Suppressor macrophage treated with lipopolysaccharide for 1 hour (primary cell): ENCODE measurements at regions not wholly inside any gene's neighbourhood (a gene's known extent, or its start where the extent isn't known, plus 50 kb on each side); places are given as distances from the start of the nearest gene placed in this dataset.
"Not testable (repeated sequence)": the region's sequence is repeated elsewhere in the genome, so short reads cannot be mapped to it uniquely, and the experiment has no call there.

Experiments used
- DNase-seq, 3 donors: peaks; one replicate each; pipeline ENCODE4 v3.0.0-alpha.2; 2020 to 2022

DNA sequence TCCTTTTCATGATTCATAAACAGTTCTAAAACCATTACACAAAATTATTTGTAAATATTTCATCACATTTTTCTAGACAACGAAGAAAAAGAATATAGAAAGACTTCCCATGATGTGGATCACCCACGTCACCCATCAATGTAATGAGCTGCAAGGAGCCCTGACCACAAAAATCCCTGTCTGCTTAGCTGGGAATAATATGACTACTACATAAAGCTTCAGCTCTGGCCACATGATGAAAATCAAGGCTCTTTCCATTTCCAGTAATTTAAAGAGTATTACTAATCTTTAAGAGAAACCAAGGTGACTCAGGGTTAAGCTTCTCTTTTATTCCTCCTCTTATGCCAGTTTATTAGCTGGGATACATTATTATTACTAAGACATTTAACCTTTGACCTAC lies 180.8 kb upstream of the CACNA2D1 start:
- DNase-seq: peak; percentile 37 to 81 (median 45)

GRCh38 chr7:82623812-82624211 lies 180.2 kb upstream of the CACNA2D1 start:
- no peak for DNase-seq

- DNase-seq: no peak
These were observed 173.6 kb upstream of the CACNA2D1 start for GRCh38 chr7:82617156-82617555.

- DNase-seq: peak; percentile 75 to 90 (median 88)
These were observed 172.6 kb upstream of the CACNA2D1 start for GRCh38 chr7:82616059-82616728.

GRCh38 chr7:82615527-82615926 lies 171.9 kb upstream of the CACNA2D1 start:
- peak; percentile 82 to 89 (median 83) for DNase-seq

DNA sequence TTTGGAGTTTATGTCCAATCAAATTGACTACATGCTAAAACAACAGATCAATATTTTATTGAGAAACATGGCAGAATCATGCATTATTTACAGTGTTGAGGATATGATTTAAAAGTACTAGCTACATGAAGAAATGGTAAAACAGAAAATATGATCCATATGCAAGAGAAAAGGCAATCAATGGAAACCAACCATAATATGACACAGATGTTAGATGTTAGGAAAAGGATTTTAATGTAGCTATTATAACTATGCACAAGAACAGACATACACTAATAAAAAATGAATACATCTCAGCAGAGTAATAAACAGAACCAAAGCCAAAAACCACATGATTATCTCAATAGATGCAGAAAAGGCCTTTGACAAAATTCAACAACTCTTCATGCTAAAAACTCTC lies 166.2 kb upstream of the CACNA2D1 start:
- no peak for DNase-seq

DNA sequence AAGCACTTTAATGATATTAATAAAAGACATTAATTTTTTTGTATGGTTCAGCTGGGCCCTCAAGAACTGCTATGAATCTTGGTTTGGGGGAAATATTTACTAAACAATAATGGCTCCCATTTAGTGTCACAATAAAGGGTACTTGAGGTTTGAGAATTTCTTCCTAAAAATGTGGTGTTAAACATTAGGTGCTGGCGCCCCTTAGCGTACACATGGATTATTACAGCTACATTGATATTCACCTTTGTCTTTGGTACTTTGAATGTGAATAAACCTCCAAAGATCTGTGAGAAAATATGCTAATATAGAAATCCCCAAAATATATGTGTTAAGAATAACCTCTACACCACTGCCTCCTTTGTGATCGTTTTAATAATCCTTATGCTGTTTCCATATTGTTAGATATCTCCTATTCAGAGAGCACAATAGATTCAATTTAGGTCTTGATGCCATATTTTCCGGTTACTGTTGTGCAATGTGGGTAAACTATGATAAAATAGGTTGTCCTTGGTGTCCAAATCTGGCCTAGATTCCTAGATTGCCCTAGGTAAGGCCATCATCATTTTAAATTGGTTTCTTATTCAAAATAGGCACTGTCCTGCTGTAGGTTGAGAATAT lies 161.8 kb upstream of the CACNA2D1 start:
- DNase-seq: peak; percentile 62 to 69 (median 69)

DNA sequence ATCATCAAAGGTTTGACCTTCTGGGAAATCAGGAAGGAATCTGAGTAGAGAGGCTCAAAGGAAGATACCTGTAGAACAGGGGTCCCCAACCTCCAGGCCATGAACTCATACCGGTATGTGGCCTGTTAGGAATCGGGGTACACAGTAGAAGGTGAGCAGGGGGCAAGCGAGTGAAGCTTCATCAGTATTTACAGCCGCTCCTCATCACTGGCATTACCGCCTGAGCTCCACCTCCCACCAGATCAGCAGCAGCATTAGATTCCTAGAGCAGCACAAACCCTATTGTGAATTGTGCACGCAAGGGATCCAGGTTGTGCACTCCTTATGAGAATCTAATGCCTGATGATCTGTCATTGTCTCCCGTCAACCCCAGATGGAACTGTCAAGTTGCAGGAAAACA lies 158.5 kb upstream of the CACNA2D1 start:
- DNase-seq: no peak

- no peak for DNase-seq
These were observed 157.0 kb upstream of the CACNA2D1 start for GRCh38 chr7:82600531-82600930.

- DNase-seq: no peak
These were observed 156.3 kb upstream of the CACNA2D1 start for GRCh38 chr7:82599895-82600294.

DNA sequence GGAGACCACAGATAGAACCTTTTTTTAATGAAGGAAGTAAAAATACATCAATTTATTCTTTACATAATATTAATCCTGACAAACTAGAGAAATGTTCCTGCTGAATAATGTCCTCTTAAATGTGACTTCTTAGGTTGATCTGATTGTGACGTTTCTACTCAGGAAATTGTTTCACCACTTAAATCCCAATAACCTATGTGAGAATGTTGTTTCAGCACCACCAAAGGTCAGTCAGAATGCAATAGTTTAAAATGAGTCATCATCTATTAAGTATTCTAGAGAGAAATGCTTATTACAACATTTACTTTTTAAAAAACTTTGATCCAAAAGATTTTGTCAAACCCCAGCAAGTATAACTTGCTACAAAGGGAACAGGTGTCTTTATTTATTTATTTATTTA lies 155.4 kb upstream of the CACNA2D1 start:
- DNase-seq: peak in 2 of 3 donors; percentile 31 to 36

GRCh38 chr7:82595795-82596194 lies 152.2 kb upstream of the CACNA2D1 start:
- peak; percentile 5 to 50 (median 31) for DNase-seq

- DNase-seq: no peak
These were observed 151.6 kb upstream of the CACNA2D1 start for GRCh38 chr7:82595176-82595575.

GRCh38 chr7:82594665-82595064 lies 151.1 kb upstream of the CACNA2D1 start:
- DNase-seq: no peak

- DNase-seq: no peak
These were observed 150.2 kb upstream of the CACNA2D1 start for GRCh38 chr7:82593780-82594179.

DNA sequence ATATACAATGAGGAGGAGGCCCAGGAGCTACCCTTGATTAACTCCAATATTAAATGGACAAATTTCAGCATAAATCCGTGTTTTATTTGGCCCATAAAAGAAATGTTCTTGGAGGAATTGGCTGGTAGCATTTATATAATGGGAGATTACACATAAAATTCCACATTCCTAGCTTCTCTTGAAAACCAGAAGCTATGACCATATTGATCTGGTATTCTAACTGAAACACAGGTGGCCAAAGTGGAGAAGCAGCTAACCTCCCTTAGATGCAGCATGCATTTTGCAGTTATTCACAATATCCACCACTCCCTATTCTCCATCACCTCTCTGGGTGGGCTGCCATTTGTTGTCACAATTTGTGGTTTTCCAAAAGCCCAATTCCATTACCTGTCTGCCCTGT lies 148.8 kb upstream of the CACNA2D1 start:
- DNase-seq: no peak

DNA sequence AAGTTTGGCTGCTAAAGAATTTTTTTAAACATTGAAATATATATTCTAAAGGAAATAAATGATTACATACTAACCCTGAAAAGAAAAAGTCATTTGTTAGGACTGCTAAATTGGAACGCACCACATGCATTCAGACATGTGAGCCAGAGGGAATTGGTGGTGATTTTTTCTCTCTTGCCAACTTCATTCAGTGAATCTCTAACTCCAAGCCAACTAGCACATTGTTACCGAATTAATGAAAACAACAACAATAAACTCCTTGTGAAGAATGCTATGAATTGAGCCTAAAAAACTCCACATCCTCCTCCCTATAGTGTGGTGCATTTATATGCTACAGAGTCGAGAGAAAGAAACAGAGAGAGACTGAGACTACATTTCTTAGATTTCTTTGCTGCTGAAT lies 135.5 kb upstream of the CACNA2D1 start:
- DNase-seq: no peak

DNA sequence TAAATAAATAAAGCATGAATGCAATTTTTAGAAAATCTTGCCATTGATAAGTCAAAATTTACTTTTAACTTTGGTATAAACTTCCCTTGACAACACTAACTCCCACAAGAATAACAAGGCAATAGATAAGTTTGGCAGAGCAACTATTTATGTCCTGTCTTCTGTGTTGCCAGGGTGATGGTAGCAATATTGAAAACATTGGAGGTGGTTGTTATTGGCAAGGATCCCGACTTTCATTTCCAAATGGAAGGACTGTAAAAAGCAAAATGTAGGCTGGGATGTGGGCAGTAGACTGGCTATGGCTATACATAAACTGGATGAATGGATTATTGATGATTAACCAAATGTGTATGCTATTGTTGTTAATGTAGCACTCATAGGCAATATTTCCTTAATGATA lies 134.9 kb upstream of the CACNA2D1 start:
- no peak for DNase-seq

GRCh38 chr7:82572195-82572880 lies 128.8 kb upstream of the CACNA2D1 start:
- DNase-seq: peak; percentile 80 to 91 (median 90)

- DNase-seq: not testable (repeated sequence)
These were observed 127.5 kb upstream of the CACNA2D1 start for GRCh38 chr7:82571047-82571446.

GRCh38 chr7:82567841-82568240 lies 124.3 kb upstream of the CACNA2D1 start:
- DNase-seq: no peak

GRCh38 chr7:82567356-82567755 lies 123.8 kb upstream of the CACNA2D1 start:
- peak; percentile 4 to 26 (median 17) for DNase-seq

GRCh38 chr7:82566752-82567151 lies 123.2 kb upstream of the CACNA2D1 start:
- DNase-seq: no peak
